NCI-H2081 (cell line): ENCODE measurements at regions not wholly inside any gene's neighbourhood (a gene's known extent, or its start where the extent isn't known, plus 50 kb on each side); places are given as distances from the start of the nearest gene placed in this dataset.

Experiments
- DNase-seq, 2 experiments: peaks; one replicate each; lab custom pipeline; 2025; lab: John Stamatoyannopoulos, UW

DNA sequence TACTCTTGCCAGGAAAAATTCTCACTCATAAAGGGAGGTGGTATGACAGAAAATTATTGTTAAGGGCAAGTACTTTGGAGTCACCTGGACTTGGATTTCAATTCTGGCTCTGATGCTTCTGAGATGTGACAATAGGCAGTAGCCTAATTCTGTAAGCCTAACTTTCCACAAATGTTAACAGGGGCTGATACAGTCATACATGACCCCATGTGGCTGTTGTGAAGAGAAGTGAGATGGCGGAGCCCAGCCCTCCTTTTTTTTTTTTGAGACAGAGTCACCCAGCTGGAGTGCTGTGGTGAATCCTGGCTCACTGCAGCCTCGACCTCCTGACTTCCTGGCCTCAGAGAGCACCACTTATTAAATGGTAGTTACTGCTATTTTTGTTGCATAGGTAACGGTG, 54.4 kb upstream of the IRF2 start:
- DNase-seq, result no peak

DNA sequence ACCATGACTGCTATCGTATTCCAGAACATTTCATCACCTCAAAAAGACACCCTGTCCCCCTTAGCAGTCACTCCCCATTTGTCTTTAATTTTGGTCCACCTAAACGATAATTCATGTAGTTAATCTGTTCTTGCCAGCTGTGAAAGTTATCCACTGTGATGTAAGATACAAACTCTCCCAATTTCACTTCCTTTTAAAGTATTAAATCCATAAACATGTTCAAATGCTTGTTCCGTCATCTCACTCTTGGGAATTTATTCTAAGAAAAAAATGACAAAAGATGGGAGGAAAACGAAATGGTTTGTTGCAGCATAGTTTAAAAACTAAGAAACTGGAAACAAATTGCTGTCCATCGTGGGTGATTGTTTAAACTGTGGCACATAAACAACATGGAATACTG, 53.7 kb upstream of the IRF2 start:
- DNase-seq, result no peak

DNA sequence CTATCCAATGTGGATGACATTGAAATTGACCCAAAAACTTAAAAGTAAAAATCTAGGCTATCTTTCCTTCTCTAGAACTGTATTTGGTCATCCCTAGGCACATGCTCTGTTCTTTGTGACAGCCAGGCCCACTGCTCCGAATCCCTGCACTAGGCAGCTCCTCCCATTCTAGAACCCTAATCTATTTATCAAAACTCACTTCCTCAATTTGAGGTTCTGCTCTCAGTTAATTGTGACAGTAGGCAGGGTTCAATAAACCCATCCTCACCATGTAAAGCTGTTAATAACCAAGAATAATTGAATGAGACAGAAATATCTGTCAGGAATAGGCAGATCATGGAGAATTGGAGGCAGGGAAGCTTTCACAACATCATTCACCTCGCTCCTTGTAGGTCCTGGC, 51.9 kb upstream of the IRF2 start:
- no peak for DNase-seq
